ENCODE measurements at regions not wholly inside any gene's neighbourhood (a gene's known extent, or its start where the extent isn't known, plus 50 kb on each side); places are given as distances from the start of the nearest gene placed in this dataset.

GRCh38 chr2:138893746-138894145, 113.6 kb upstream of the NXPH2 start:
- TF ChIP-seq GATA2 (CRISPR knock-in tag; IDR thresholded peaks at IDR 0.05) (no peak), CHD2 (IDR thresholded peaks at IDR 0.05; ENCODE audit: low read length, partially characterized antibody) (no peak), NRF1 (IDR thresholded peaks at IDR 0.05; ENCODE audit: low read depth, low read length) (no peak), MEF2A (IDR thresholded peaks at IDR 0.05; ENCODE audit: borderline replicate concordance, low read depth) (no peak), JUND (IDR thresholded peaks at IDR 0.05) (no peak), RAD21 (IDR thresholded peaks at IDR 0.05; ENCODE audit: low read length) (no peak), ELF1 (IDR thresholded peaks at IDR 0.05) (no peak), USF2 (IDR thresholded peaks at IDR 0.05; ENCODE audit: borderline replicate concordance, low read depth, low read length) (no peak), RXRA (IDR thresholded peaks at IDR 0.05; ENCODE audit: borderline replicate concordance, low read depth) (no peak), USF1 (IDR thresholded peaks at IDR 0.05; ENCODE audit: borderline replicate concordance, low read depth) (no peak), FOXJ3 (CRISPR knock-in tag; IDR thresholded peaks at IDR 0.05) (no peak), FOXM1 (IDR thresholded peaks at IDR 0.05; ENCODE audit: low read depth) (no peak), YY1 (IDR thresholded peaks at IDR 0.05; ENCODE audit: low read depth) (no peak), NFIC (IDR thresholded peaks at IDR 0.05; ENCODE audit: borderline replicate concordance) (no peak), TCF12 (IDR thresholded peaks at IDR 0.05) (no peak), REST (IDR thresholded peaks at IDR 0.05; ENCODE audit: low read depth, low read length) (no peak), FOSL2 (IDR thresholded peaks at IDR 0.05; ENCODE audit: borderline replicate concordance, low read depth) (no peak), POLR2AphosphoS5 (IDR thresholded peaks at IDR 0.05; ENCODE audit: low read depth, low read length) (no peak)
- TF ChIP-seq, protein P1, sequence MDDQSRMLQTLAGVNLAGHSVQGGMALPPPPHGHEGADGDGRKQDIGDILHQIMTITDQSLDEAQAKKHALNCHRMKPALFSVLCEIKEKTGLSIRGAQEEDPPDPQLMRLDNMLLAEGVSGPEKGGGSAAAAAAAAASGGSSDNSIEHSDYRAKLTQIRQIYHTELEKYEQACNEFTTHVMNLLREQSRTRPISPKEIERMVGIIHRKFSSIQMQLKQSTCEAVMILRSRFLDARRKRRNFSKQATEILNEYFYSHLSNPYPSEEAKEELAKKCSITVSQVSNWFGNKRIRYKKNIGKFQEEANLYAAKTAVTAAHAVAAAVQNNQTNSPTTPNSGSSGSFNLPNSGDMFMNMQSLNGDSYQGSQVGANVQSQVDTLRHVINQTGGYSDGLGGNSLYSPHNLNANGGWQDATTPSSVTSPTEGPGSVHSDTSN (IDR thresholded peaks at IDR 0.05), result no peak
- H3K9me3 ChIP-seq, result no peaks in the 10 kb centered on the region
- H2AFZ ChIP-seq (ENCODE audit: low read depth), result no peak overlapping the region
- H3K27ac ChIP-seq (ENCODE audit: low read depth in 2 of 2, low read length in 1 of 2), result no peak overlapping the region
- no peaks in the 10 kb centered on the region for H3F3A ChIP-seq (replicated peaks; ENCODE audit: insufficient read depth)
- no peaks in the 10 kb centered on the region for H3K79me2 ChIP-seq (ENCODE audit: insufficient read depth)
- no peaks in the 10 kb centered on the region for H3K36me3 ChIP-seq (replicated peaks in 1 of 2; ENCODE audit: control insufficient read depth in 1 of 2, insufficient read depth in 2 of 2, low read length in 1 of 2)
- H3K27me3 ChIP-seq (ENCODE audit: insufficient read depth), result no peaks in the 10 kb centered on the region
- no peak overlapping the region for H3K4me2 ChIP-seq
- H3K9me2 ChIP-seq, result no peaks in the 10 kb centered on the region
- DNase-seq, result no peak
- H3K4me1 ChIP-seq (ENCODE audit: control insufficient read depth in 1 of 2, insufficient read depth in 2 of 2, low read depth in 1 of 2, low read length in 1 of 2), result no peaks in the 10 kb centered on the region
- no peak overlapping the region for H3K4me3 ChIP-seq (ENCODE audit: low read depth in 2 of 2, low read length in 1 of 2)
- ChIA-PET CTCF (no interaction called here), POLR2A (no interaction called here)
- H3K9ac ChIP-seq, result no peak overlapping the region
- H4K20me1 ChIP-seq (ENCODE audit: insufficient read depth), result no peaks in the 10 kb centered on the region
- 14% methylated on average over 3 of the region's 3 CpGs for WGBS (ENCODE audit: low lambda C conversion rate)

Measured in SK-N-SH (cell line).